ENCODE measurements at regions not wholly inside any gene's neighbourhood (a gene's known extent, or its start where the extent isn't known, plus 50 kb on each side); places are given as distances from the start of the nearest gene placed in this dataset.

- Histone ChIP-seq H3K4me3 (ENCODE audit: low read length) (no peak overlapping the region), H3K4me1 (ENCODE audit: control insufficient read depth, insufficient read depth, low read length) (no peaks in the 10 kb centered on the region), H3K27ac (ENCODE audit: low read length) (no peak overlapping the region), H3K27me3 (ENCODE audit: control insufficient read depth, insufficient read depth, low read length) (no peaks in the 10 kb centered on the region), H3K36me3 (ENCODE audit: control insufficient read depth, insufficient read depth, low read length) (no peaks in the 10 kb centered on the region), H3K9me3 (ENCODE audit: control insufficient read depth, insufficient read depth, low read length) (no peaks in the 10 kb centered on the region)
- no peak for DNase-seq (ENCODE audit: low read depth, low spot score)
- WGBS (ENCODE audit: insufficient coverage, insufficient read length): no CpG with 5 or more reads among the region's 3 CpGs
Measured at GRCh38 chrY:15325201-15325600, 800.9 kb downstream of the NLGN4Y start.

DNA sequence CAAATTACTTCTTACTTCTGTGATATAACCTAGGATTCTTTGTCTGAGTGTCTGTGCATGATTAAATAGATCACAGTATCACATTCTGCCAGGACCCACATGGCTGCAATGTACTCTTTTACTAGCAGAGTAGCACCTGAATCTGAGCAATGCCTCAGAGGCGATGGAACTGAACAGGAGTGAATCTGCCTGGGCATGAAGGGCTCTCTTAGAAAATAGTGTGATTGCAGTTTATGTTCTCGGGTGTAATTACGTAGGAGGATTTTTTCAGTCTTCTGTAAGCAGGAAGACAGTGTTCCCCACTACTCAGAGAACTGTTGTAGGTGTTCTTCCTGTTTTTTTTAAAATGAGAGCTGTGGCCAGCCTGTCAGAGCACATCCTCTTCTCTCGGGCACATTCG lies 802.3 kb downstream of the NLGN4Y start:
- no peak for DNase-seq (ENCODE audit: low read depth, low spot score)
- Histone ChIP-seq H3K4me1 (ENCODE audit: control insufficient read depth, insufficient read depth, low read length) (no peaks in the 10 kb centered on the region), H3K27ac (ENCODE audit: low read length) (no peak overlapping the region), H3K9me3 (ENCODE audit: control insufficient read depth, insufficient read depth, low read length) (no peaks in the 10 kb centered on the region), H3K4me3 (ENCODE audit: low read length) (no peak overlapping the region), H3K27me3 (ENCODE audit: control insufficient read depth, insufficient read depth, low read length) (no peaks in the 10 kb centered on the region), H3K36me3 (ENCODE audit: control insufficient read depth, insufficient read depth, low read length) (no peaks in the 10 kb centered on the region)
- no CpG with 5 or more reads among the region's 5 CpGs for WGBS (ENCODE audit: insufficient coverage, insufficient read length)

DNA sequence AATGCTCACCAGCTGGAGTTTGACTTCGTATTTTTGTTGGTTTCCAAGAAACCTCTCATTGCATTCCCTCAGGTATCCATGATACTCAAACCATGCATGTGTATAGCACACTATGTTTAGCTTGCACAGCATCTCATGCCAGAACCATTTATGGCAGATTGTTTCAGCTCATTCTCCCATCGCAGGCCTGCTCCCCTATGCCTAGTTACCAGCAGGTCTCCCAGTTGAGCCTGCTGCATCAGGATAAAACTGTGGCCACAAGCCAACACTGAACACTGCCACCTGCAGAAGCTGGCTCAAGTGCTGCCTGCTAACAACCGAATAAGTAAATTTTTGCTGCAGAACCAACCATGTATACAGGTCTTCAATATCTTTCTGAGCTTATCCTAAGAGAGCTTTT lies 804.5 kb downstream of the NLGN4Y start:
- no peaks in the 10 kb centered on the region for H3K9me3 ChIP-seq (ENCODE audit: control insufficient read depth, insufficient read depth, low read length)
- H3K4me3 ChIP-seq (ENCODE audit: low read length): no peak overlapping the region
- no peak overlapping the region for H3K27ac ChIP-seq (ENCODE audit: low read length)
- no peaks in the 10 kb centered on the region for H3K27me3 ChIP-seq (ENCODE audit: control insufficient read depth, insufficient read depth, low read length)
- H3K4me1 ChIP-seq (ENCODE audit: control insufficient read depth, insufficient read depth, low read length): no peaks in the 10 kb centered on the region
- WGBS (ENCODE audit: insufficient coverage, insufficient read length): no CpG with 5 or more reads among the region's 3 CpGs
- no peaks in the 10 kb centered on the region for H3K36me3 ChIP-seq (ENCODE audit: control insufficient read depth, insufficient read depth, low read length)
- DNase-seq (ENCODE audit: low read depth, low spot score): no peak

DNA sequence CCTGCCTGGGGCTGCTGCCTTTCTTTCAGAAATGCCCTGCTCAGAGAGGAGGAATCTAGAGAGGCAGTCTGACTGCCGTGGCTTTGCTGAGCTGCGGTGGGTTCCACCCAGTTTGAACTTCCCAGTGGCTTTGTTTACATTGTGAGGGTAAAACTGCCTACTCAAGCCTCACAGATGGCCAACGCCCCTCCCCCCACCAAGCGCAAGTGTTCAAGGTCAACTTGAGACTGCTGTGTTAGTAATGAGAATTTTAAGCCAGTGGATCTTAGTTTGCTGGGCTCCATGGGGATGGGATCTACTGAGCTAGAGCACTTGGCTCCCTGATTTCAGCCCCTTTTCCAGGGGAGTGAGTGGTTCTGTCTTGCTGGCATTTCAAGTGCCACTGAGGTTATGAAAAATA lies 819.2 kb downstream of the NLGN4Y start:
- Histone ChIP-seq H3K9me3 (ENCODE audit: control insufficient read depth, insufficient read depth, low read length) (no peaks in the 10 kb centered on the region), H3K27ac (ENCODE audit: low read length) (no peak overlapping the region), H3K27me3 (ENCODE audit: control insufficient read depth, insufficient read depth, low read length) (no peaks in the 10 kb centered on the region), H3K4me3 (ENCODE audit: low read length) (no peak overlapping the region), H3K36me3 (ENCODE audit: control insufficient read depth, insufficient read depth, low read length) (no peaks in the 10 kb centered on the region), H3K4me1 (ENCODE audit: control insufficient read depth, insufficient read depth, low read length) (no peaks in the 10 kb centered on the region)
- WGBS (ENCODE audit: insufficient coverage, insufficient read length): no CpG with 5 or more reads among the region's 4 CpGs
- no peak for DNase-seq (ENCODE audit: low read depth, low spot score)

GRCh38 chrY:15345471-15346155 lies 821.3 kb downstream of the NLGN4Y start:
- H3K36me3 ChIP-seq (ENCODE audit: control insufficient read depth, insufficient read depth, low read length): no peaks in the 10 kb centered on the region
- DNase-seq (ENCODE audit: low read depth, low spot score): no peak

GRCh38 chrY:15349351-15349750 lies 825.0 kb downstream of the NLGN4Y start:
- WGBS (ENCODE audit: insufficient coverage, insufficient read length): no CpG with 5 or more reads among the region's 2 CpGs
- Histone ChIP-seq H3K4me1 (ENCODE audit: control insufficient read depth, insufficient read depth, low read length) (no peaks in the 10 kb centered on the region), H3K4me3 (ENCODE audit: low read length) (no peak overlapping the region), H3K27me3 (ENCODE audit: control insufficient read depth, insufficient read depth, low read length) (no peaks in the 10 kb centered on the region), H3K9me3 (ENCODE audit: control insufficient read depth, insufficient read depth, low read length) (no peaks in the 10 kb centered on the region), H3K36me3 (ENCODE audit: control insufficient read depth, insufficient read depth, low read length) (no peaks in the 10 kb centered on the region), H3K27ac (ENCODE audit: low read length) (no peak overlapping the region)
- no peak for DNase-seq (ENCODE audit: low read depth, low spot score)

More at GRCh38 chrY:15345471-15346155, 821.3 kb downstream of the NLGN4Y start:
- H3K9me3 ChIP-seq (ENCODE audit: control insufficient read depth, insufficient read depth, low read length): no peaks in the 10 kb centered on the region
- no peaks in the 10 kb centered on the region for H3K27me3 ChIP-seq (ENCODE audit: control insufficient read depth, insufficient read depth, low read length)
- no peak overlapping the region for H3K4me3 ChIP-seq (ENCODE audit: low read length)
- WGBS (ENCODE audit: insufficient coverage, insufficient read length): no CpG with 5 or more reads among the region's 4 CpGs
- H3K27ac ChIP-seq (ENCODE audit: low read length): no peak overlapping the region
- H3K4me1 ChIP-seq (ENCODE audit: control insufficient read depth, insufficient read depth, low read length): no peaks in the 10 kb centered on the region

DNA sequence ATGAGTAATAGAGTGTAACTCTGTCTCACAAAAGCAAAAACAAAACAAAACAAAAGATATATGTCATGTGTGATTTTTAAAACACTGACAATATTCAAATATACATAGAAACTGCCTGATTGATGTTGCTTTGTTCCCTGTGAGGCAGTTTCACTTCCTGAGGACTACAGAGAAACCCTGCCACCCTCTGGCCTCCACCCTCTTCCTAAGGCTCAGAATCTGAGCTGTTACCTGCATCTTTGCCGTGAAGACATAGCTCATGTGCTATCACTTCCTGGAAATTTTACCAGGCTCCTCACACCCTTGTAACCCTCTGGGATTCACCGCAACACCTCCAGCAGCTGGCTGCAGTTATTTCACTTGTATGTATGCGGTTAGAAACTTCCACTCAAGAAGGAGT lies 831.0 kb downstream of the NLGN4Y start:
- H3K36me3 ChIP-seq (ENCODE audit: control insufficient read depth, insufficient read depth, low read length): no peaks in the 10 kb centered on the region
- no peaks in the 10 kb centered on the region for H3K27me3 ChIP-seq (ENCODE audit: control insufficient read depth, insufficient read depth, low read length)
- DNase-seq (ENCODE audit: low read depth, low spot score): no peak
- no CpG with 5 or more reads among the region's 3 CpGs for WGBS (ENCODE audit: insufficient coverage, insufficient read length)
- H3K27ac ChIP-seq (ENCODE audit: low read length): no peak overlapping the region
- H3K4me3 ChIP-seq (ENCODE audit: low read length): no peak overlapping the region
- no peaks in the 10 kb centered on the region for H3K9me3 ChIP-seq (ENCODE audit: control insufficient read depth, insufficient read depth, low read length)
- no peaks in the 10 kb centered on the region for H3K4me1 ChIP-seq (ENCODE audit: control insufficient read depth, insufficient read depth, low read length)

DNA sequence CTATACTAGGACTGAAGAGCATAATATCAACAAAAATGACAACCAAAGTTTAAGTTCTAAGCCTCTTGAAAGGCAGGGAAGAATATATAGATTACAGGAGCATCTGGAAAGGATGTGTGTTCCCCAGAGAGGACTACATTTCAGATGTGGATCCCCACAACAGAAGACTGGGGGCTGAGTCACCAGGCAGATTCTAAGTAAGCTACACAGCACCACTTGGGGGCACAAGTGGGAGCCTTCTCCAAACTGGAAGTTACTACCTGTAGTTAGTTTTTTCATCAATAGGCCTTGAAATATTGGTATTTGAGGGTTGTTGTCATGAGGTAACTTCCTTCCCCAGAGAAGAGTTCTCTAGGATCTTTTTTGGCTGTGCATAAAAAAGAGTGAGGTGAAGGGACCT lies 836.1 kb downstream of the NLGN4Y start:
- no peaks in the 10 kb centered on the region for H3K4me1 ChIP-seq (ENCODE audit: control insufficient read depth, insufficient read depth, low read length)
- H3K36me3 ChIP-seq (ENCODE audit: control insufficient read depth, insufficient read depth, low read length): no peaks in the 10 kb centered on the region
- no peaks in the 10 kb centered on the region for H3K27me3 ChIP-seq (ENCODE audit: control insufficient read depth, insufficient read depth, low read length)
- H3K9me3 ChIP-seq (ENCODE audit: control insufficient read depth, insufficient read depth, low read length): no peaks in the 10 kb centered on the region
- H3K27ac ChIP-seq (ENCODE audit: low read length): no peak overlapping the region
- H3K4me3 ChIP-seq (ENCODE audit: low read length): no peak overlapping the region
- DNase-seq (ENCODE audit: low read depth, low spot score): peak; percentile 1

GRCh38 chrY:15364996-15365395 lies 840.7 kb downstream of the NLGN4Y start:
- Histone ChIP-seq H3K27me3 (ENCODE audit: control insufficient read depth, insufficient read depth, low read length) (no peaks in the 10 kb centered on the region), H3K36me3 (ENCODE audit: control insufficient read depth, insufficient read depth, low read length) (no peaks in the 10 kb centered on the region), H3K9me3 (ENCODE audit: control insufficient read depth, insufficient read depth, low read length) (no peaks in the 10 kb centered on the region), H3K27ac (ENCODE audit: low read length) (no peak overlapping the region), H3K4me1 (ENCODE audit: control insufficient read depth, insufficient read depth, low read length) (no peaks in the 10 kb centered on the region), H3K4me3 (ENCODE audit: low read length) (no peak overlapping the region)
- no peak for DNase-seq (ENCODE audit: low read depth, low spot score)
- no CpG with 5 or more reads among the region's 4 CpGs for WGBS (ENCODE audit: insufficient coverage, insufficient read length)

DNA sequence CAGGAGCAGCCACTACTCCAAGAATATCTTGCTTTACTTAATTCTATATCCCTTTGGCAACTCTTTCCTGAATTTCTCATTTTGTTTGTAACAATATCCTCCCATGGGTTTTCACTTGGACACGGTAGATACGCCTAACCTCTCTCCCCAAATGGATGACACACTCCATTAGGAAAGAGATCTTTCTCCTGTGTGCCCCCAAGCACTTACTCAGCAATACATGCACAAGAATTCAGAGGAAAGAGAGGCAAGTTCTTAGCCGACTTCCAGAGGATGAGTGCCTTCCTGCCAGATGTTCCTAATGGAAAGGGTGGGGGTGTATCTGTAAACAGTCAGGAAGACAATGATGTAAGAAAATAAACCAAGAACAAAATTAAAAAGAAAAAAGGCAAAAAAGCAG lies 844.5 kb downstream of the NLGN4Y start:
- H3K36me3 ChIP-seq (ENCODE audit: control insufficient read depth, insufficient read depth, low read length): no peaks in the 10 kb centered on the region
- no peak overlapping the region for H3K4me3 ChIP-seq (ENCODE audit: low read length)
- no CpG with 5 or more reads among the region's 3 CpGs for WGBS (ENCODE audit: insufficient coverage, insufficient read length)
- H3K4me1 ChIP-seq (ENCODE audit: control insufficient read depth, insufficient read depth, low read length): no peaks in the 10 kb centered on the region
- H3K27ac ChIP-seq (ENCODE audit: low read length): no peak overlapping the region
- no peak for DNase-seq (ENCODE audit: low read depth, low spot score)
- no peaks in the 10 kb centered on the region for H3K27me3 ChIP-seq (ENCODE audit: control insufficient read depth, insufficient read depth, low read length)
- no peaks in the 10 kb centered on the region for H3K9me3 ChIP-seq (ENCODE audit: control insufficient read depth, insufficient read depth, low read length)

- H3K27ac ChIP-seq (ENCODE audit: low read length): no peak overlapping the region
- peak; percentile 33 for DNase-seq (ENCODE audit: low read depth, low spot score)
- H3K4me1 ChIP-seq (ENCODE audit: control insufficient read depth, insufficient read depth, low read length): no peaks in the 10 kb centered on the region
- H3K4me3 ChIP-seq (ENCODE audit: low read length): no peak overlapping the region
- WGBS (ENCODE audit: insufficient coverage, insufficient read length): no CpG with 5 or more reads among the region's 1 CpG
- no peaks in the 10 kb centered on the region for H3K9me3 ChIP-seq (ENCODE audit: control insufficient read depth, insufficient read depth, low read length)
- H3K36me3 ChIP-seq (ENCODE audit: control insufficient read depth, insufficient read depth, low read length): no peaks in the 10 kb centered on the region
- H3K27me3 ChIP-seq (ENCODE audit: control insufficient read depth, insufficient read depth, low read length): no peaks in the 10 kb centered on the region
Measured at GRCh38 chrY:15385178-15385577, 860.8 kb downstream of the NLGN4Y start.

Data from iPS DF 6.9 (cell line).